Amniotic stem cell (primary cell): ENCODE measurements at regions not wholly inside any gene's neighbourhood (a gene's known extent, or its start where the extent isn't known, plus 50 kb on each side); places are given as distances from the start of the nearest gene placed in this dataset.

Source experiments
- DNase-seq: peaks from one replicate; lab custom pipeline; 2025; lab: John Stamatoyannopoulos, UW

DNA sequence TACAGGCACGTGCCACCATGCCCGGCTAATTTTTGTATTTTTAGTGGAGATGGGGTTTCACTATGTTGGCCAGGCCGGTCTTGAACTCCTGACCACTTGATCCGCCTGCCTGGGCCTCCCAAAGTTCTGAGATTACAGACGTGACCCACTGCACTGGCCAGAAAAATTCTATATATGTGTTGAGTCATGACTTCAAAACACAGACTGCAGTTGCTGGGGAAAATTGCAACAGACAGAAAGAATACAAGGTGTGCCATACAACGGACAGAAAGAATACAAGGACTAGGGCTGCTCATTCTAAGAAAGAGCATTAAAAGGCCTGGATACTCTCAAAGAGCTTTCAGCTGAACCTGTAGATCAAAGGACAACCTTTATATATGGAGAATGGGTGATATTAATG lies 109.6 kb upstream of the ACSL4 start:
- DNase-seq = no peak

DNA sequence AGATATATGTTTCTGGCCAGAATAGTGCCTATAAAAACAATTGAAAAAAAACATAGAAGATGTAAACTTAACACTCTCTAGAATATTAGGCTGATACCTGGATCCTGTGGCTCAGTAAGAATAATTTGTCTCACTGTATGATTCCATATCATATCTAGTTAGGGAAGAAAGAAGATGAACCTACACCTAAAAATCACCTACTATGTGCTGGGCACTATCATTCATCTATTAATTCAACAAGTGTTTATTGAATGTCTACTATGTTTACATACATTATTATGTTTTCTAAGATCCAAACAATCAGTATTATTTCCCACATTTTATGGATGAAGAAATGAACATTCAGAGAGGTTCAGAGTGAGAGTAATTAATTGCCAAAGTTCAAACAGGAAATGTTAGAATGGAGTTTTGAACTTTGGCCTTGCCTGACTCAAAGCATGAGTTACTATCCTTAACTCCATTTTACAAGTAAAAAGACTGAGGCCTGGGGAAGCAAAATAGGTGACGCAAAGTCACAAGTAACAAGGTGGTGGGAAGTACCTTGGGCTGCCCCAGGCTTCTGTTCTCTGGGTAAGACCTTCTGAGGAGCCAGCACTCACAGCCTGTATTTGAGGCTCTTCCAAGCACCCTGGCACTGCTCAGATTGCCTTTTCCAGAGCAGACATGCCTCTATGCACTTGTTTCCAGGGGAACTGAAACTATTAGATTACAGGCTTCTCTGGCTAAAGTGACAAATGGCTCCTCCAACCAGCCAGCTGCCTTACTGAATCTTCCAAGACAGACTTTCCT lies 111.1 kb upstream of the ACSL4 start:
- DNase-seq = no peak

GRCh38 chrX:109844986-109845385 lies 111.9 kb upstream of the ACSL4 start:
- no peak for DNase-seq

DNA sequence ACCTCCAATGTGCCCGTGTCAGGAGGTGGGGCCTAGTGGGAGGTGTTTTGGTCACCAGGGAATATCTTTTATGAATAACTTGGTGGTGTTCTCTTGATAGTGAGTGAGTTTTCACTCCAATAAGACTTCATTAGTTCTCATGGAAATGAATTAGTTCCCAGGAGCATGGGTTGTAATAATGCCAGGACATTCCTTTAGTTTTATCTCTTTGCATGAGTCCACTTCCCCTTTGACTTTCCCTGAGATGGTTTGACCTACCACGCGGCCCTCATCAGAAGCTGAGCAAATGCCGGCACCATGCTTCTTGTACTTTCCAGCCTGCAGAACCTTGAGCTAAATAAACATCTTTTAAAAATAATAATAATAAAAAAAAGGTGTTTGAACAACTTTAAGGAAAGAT lies 112.9 kb upstream of the ACSL4 start:
- DNase-seq = no peak

GRCh38 chrX:109847257-109848187 lies 114.5 kb upstream of the ACSL4 start:
- peak; percentile 23 for DNase-seq

GRCh38 chrX:109848461-109849050 lies 115.5 kb upstream of the ACSL4 start:
- no peak for DNase-seq

DNA sequence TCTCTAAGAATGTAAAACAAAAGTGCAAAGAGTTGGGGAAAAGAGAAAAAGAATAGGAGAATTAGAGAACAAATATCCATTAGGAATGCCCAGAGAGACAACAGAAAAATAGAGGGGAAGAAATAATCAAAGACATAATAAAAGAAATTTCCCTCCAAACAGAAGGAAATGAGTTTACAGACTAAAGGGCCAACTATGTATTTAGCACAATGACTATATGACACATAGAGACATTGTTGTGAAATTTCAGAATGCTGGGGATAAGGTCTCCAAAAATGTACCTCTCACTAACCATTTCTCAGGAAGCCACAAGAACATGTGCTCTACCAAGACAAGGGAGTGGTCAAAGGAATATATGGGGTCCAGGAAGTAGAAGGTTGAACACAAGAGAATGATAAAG lies 121.0 kb upstream of the ACSL4 start:
- DNase-seq = no peak

GRCh38 chrX:109855501-109855900 lies 122.4 kb upstream of the ACSL4 start:
- DNase-seq = no peak

- no peak for DNase-seq
Observed at GRCh38 chrX:109856974-109857373, 123.9 kb upstream of the ACSL4 start.

GRCh38 chrX:109857584-109858228 lies 124.6 kb upstream of the ACSL4 start:
- DNase-seq = no peak

DNA sequence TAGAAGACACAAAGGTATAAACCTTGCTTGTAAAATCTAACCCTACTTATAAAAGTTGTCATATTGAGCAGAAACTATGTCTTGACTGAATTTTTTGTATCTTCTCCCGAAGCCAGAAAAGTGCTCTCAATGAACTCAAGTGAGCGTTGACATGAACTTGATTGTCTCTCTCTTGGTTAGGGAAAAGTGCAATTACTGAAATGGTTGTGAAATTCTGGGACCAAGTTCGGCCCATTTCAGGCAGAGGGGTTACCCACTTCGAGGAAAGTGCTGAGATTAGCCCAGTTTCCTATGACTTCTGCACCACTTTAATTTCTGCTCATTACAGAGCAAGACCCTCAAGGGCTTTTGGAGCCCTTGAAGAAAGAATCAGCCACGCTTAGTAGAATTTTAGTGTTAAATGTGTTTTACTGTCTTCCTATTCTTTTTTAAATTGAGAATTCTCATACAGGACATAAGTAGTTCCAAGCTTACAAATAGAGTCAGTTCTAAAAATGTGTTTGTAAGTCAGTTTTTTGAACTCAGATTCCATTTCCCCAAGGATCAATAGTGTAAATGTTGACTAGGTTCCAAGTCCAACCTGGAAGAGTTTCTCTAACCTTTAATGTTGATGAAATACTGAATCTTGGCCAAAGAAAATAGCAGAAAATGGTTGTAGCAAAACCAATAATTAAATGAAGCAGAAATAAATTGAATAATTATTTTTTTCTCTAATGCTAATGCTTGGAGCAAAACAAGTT lies 125.7 kb upstream of the ACSL4 start:
- DNase-seq = no peak

- DNase-seq = no peak
Observed at GRCh38 chrX:109859651-109860050, 126.6 kb upstream of the ACSL4 start.

DNA sequence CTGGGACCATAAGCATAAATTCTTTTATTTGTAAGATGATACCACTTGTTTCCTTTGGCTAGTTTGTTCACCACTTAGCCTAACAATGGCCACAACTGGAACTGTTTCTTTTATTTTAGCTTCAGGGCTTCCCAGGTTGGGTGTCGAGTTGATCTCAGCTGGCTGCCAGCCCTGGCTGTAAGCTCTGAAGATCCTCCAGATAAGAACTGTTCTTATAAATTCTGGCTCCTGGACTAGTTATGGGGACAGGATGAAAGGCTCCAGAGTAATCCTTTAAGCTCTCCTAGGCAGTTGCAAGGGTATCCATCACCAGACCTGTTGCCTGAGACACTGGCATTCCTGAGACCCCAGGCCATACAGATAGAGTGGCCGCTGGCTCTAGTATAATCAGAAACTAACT lies 129.4 kb upstream of the ACSL4 start:
- no peak for DNase-seq

DNA sequence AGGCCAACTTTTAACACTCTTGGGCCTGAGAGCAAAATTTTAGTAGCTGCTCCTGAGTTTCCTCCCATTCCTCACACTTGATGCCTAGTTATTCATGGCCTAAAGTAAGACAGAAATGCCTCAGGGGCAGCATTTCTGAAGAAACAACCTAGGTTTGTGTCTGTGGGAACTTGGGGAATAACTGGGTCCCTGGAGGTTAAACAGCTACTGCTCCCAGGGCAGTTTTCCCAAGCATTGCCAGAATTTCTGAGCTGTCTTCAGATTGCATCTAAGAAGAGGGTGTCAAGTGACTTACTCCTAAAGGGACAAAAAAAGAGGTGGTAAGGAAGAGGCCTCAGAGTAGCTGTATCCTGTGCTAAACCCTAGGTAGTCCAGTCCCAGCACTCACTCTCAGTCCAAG lies 130.8 kb upstream of the ACSL4 start:
- DNase-seq = no peak

GRCh38 chrX:109871121-109871888 lies 131.6 kb upstream of the TMEM164 start:
- DNase-seq = no peak

- DNase-seq = no peak
Observed at GRCh38 chrX:109872021-109872732, 130.7 kb upstream of the TMEM164 start.

- no peak for DNase-seq
Observed at GRCh38 chrX:109873574-109873973, 129.3 kb upstream of the TMEM164 start.

DNA sequence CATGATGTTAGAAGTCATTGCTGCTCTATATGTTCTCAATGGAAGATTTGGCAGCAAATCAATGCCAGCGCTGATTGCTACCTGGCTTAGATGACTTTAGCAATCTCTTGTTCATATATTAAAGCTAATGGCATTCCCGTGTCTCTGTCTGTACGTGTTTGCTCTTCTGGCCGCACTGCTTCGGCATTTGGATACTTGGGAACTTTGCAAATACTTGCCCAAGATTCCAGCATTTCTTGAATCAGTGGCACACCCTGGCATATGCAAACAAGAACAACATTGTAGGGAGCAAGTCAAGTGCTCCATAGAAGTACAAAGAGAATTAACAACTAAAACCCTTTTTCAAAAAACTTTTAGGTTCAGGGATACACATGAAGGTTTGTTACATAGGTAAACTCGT lies 128.9 kb upstream of the TMEM164 start:
- no peak for DNase-seq

GRCh38 chrX:109874548-109874947 lies 128.4 kb upstream of the TMEM164 start:
- no peak for DNase-seq

- no peak for DNase-seq
Observed at GRCh38 chrX:109875831-109876230, 127.1 kb upstream of the TMEM164 start.
